ENCODE measurements at regions not wholly inside any gene's neighbourhood (a gene's known extent, or its start where the extent isn't known, plus 50 kb on each side); places are given as distances from the start of the nearest gene placed in this dataset.

GRCh38 chr11:25924586-25924985 lies 407.3 kb upstream of the ANO3 start:
- no peaks in the 10 kb centered on the region for H3K27me3 ChIP-seq (ENCODE audit: insufficient read depth)
- no peak overlapping the region for H2AFZ ChIP-seq
- no peaks in the 10 kb centered on the region for H3K27me3 Mint-ChIP-seq (ENCODE audit: insufficient read depth, low read depth, poor library complexity)

More at GRCh38 chr11:25924586-25924985, 407.3 kb upstream of the ANO3 start:
- Histone ChIP-seq H3K36me3 (ENCODE audit: insufficient read depth) (no peaks in the 10 kb centered on the region), H3K4me1 (ENCODE audit: insufficient read depth) (no peaks in the 10 kb centered on the region), H3K4me2 (no peak overlapping the region), H3K27ac (ENCODE audit: low read depth) (no peak overlapping the region), H3F3A (replicated peaks; ENCODE audit: low read depth) (no peaks in the 10 kb centered on the region), H3K4me3 (no peak overlapping the region), H4K20me1 (replicated peaks; ENCODE audit: insufficient read depth) (no peaks in the 10 kb centered on the region), H3K9me2 (ENCODE audit: insufficient read depth) (peaks cover 4% of the 10 kb centered on the region; the same call in 1 of the 2 replicates), H3K79me2 (replicated peaks; ENCODE audit: insufficient read depth) (no peaks in the 10 kb centered on the region)
- Mint-ChIP-seq H3K4me3 (no peak overlapping the region), H3K36me3 (ENCODE audit: low read depth) (peaks cover 15% of the 10 kb centered on the region; the same call in 2 of the 3 replicates), H3K9me3 (peaks cover 31% of the 10 kb centered on the region), H3K27ac (no peak overlapping the region), H3K4me1 (peaks cover 6% of the 10 kb centered on the region; the same call in 2 of the 3 replicates)
- no peak for ATAC-seq
- no peak for TF ChIP-seq POLR2AphosphoS5 (IDR thresholded peaks at IDR 0.05; ENCODE audit: low read depth)
- TF ChIP-seq STAT1 (IDR thresholded peaks at IDR 0.05; ENCODE audit: unreplicated experiment), result no peak
- no peak for TF ChIP-seq EZH2 (IDR thresholded peaks at IDR 0.05; ENCODE audit: low read depth, unreplicated experiment)
- no peak for TF ChIP-seq ZNF331 (CRISPR knock-in tag; IDR thresholded peaks at IDR 0.05; ENCODE audit: low read depth)
- TF ChIP-seq ZNF462 (CRISPR knock-in tag; IDR thresholded peaks at IDR 0.05), result no peak
- no peak for TF ChIP-seq CTCF (conservative IDR thresholded peaks at IDR 0.05; ENCODE audit: low read depth in 2 of 2)
- no peak for TF ChIP-seq JUNB (IDR thresholded peaks at IDR 0.05; ENCODE audit: unreplicated experiment)
- no peak for TF ChIP-seq EZH2phosphoT487 (IDR thresholded peaks at IDR 0.05; ENCODE audit: unreplicated experiment)
- no peak for TF ChIP-seq CREB1 (CRISPR knock-in tag; IDR thresholded peaks at IDR 0.05; ENCODE audit: low read depth)
- no peak for TF ChIP-seq NANOG (IDR thresholded peaks at IDR 0.05; ENCODE audit: borderline replicate concordance)
- TF ChIP-seq REST (IDR thresholded peaks at IDR 0.05; ENCODE audit: unreplicated experiment), result no peak
- no peak for TF ChIP-seq ZNF114 (CRISPR knock-in tag; IDR thresholded peaks at IDR 0.05)
- no peak for TF ChIP-seq ETS1 (IDR thresholded peaks at IDR 0.05)
- DNase-seq (ENCODE audit: low spot score), result no peak

All from GM23338 (cell line).